Stimulated activated CD4-positive, alpha-beta T cell treated with anti-CD3 and anti-CD28 coated beads, TNF-alpha, amount 100 ng/mL, for 1 hour (primary cell): ENCODE measurements at regions not wholly inside any gene's neighbourhood (a gene's known extent, or its start where the extent isn't known, plus 50 kb on each side); places are given as distances from the start of the nearest gene placed in this dataset.

ENCODE experiments used
- DNase-seq, 3 donors: peaks; one replicate each; pipeline ENCODE4 v3.0.0-alpha.2; 2020; ENCODE audit warnings: low read depth in 3 of 3, low spot score in 1 of 3

DNA sequence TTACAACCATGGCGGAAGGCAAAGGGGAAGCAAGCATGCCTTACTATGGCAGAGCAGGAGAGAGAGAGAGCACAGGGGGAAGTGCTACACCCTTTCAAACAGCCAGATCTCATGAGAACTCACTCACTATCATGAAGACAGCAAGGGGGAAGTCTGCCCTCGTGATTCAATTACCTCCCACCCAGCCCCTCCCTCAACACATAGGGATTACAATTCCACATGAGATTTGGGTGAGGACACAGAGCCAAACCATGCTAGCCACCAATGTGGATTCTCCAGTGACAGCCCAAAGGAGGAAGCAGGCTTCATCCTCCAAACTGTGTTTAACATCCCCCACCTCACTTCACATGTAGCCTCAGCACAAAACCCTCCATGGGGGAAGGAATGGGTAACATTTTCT lies 563.7 kb downstream of the CDK5RAP2 start:
- DNase-seq, result no peak

DNA sequence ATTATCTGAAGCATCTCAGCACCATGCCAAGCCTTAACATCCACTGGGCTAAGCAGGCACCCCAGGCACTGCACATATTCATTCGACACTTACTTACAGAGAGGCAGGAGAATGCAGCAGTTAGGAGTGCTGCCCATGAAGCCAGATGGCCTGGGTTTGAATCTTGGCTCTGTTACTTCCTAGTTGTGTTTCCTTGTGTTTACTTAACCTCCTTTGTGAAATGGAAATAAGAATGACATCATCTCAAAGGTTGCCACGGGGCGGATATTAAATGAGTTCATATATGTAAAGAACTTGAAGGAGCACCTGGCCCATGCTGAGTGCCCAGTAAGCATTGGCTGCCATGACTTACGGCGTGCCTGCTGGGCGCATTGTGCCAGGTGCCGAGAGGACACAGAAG lies 565.2 kb downstream of the CDK5RAP2 start:
- no peak for DNase-seq

DNA sequence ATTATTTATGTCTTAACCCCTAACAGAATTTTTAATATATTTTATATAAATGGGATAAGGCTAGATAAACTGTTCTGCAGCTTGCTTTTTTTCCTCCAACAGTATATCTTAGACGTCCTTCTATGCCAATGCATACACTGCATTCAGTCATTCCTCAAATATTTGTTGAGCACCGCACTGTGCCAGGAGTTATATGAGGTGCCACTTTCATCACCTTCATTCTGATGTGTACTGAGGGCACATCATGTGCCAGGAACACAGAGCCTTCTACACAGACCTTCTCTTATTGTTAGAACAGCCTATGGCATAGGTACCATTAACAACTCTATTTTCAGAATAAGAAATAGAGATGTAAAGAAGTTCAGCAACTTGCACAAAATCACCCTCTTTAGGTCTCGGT lies 570.1 kb downstream of the CDK5RAP2 start:
- DNase-seq, result no peak

DNA sequence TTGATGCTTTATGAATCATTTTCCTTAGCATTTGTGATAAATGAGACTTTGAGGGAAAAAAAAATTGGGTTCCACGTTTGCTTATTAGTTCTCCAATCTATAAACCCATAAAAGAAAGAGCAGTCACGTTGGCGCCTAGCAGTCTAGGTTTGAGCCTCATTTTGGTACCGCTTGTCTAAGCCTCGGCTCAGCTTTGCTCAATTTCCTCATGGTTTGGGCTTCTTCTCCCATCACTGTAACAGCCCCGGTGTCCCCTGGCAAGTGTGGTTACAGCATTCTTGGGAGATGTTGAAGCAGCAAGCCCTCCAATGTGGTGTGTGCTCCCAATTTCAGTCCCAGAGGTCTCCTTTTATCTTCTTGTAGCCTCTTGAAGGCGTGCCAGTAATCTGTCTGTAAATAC lies 578.4 kb downstream of the CDK5RAP2 start:
- no peak for DNase-seq

DNA sequence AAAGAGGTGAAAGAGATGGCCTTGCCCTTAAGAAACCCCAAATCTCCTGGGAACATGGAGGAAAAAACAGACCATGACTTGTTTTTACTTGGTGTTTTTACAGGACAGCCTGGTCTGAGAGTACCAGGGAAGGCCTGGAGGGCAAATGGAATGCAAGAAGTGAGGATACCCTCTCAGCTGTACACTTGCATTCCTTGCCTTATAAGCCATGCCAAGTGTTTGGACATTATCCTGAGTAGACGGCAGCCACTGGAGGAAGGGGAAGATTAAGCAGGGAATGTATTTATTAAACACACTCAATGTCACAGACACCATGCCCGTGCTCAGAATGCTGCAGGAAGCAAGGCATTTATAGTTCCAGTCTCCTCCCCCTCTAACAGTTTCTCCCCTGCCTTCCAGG lies 581.4 kb downstream of the CDK5RAP2 start:
- no peak for DNase-seq

DNA sequence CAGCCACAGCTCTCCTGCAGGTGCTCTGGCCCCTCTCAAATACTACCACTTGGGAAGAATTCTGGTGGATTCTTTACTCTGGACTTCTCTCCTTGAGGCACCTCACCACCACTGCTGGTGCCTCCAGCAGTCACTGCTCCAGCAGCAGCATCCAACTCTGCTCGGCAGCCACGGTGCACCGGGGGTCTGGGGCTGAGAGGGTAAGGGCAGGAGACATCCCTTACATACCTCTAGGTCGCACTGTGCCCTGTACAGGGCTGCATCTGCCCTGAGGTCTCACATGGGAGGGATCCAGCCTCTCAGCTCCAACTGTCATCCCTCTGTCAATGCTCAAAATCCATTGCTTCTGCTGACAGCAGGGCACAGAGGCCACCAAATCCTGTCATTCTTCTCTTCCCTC lies 588.2 kb downstream of the CDK5RAP2 start:
- DNase-seq, result no peak

DNA sequence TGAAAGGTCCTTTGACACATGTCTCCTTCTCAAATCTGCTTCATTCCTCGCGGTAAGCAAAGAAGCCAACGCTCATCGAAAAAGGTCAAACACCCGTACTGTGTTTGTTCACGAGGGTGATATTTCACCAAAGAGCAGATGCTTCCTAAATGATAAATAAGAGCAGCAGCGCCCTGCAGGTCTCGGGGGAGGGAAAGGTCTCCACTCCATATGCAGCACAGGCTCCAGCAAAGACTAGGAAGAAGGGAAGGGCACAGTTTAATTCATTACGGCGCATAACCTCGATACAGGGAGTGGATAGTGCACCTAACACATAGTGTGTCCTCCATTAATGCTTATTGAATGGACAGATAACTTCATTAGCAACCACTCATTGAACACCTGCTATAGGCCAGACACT lies 593.3 kb downstream of the CDK5RAP2 start:
- DNase-seq, result no peak

DNA sequence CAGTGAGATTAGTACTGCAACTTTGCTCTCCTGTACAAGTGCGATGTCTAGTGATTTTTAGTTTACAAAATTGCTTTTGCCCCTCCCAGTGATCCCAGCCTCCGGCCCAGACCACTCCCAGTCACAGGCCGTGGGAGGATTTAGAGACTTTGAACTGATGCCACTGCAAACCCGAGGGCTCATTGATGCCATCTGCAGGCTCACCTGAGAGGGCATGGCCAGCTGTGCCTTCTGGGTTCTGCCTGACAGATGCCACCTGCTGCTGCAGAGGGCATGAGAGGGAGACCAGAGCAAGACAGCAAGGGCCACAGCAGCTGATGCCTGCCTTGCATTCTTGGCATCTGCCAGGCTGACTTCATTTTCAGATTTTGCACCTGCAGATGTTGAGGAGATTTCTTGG lies 593.8 kb downstream of the CDK5RAP2 start:
- no peak for DNase-seq

DNA sequence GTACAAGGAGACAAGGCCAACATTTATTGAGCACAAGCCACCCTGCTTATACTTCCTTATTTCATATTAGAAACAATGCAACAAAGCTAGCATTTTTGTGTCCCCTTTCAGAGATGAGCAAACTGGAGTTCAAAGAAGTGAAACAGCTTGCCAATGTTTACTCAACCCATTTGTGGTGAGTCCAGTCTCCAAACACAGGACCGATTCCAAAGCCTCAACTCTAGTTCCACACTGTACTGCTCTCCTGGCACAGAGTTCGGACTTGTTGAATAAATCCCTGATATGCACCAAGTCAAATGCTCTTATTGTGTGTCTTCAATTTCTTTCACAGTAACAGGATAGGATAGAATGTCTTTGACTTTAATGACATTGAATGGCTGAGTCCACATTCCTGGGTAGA lies 604.8 kb upstream of the BRINP1 start:
- DNase-seq, result no peak

DNA sequence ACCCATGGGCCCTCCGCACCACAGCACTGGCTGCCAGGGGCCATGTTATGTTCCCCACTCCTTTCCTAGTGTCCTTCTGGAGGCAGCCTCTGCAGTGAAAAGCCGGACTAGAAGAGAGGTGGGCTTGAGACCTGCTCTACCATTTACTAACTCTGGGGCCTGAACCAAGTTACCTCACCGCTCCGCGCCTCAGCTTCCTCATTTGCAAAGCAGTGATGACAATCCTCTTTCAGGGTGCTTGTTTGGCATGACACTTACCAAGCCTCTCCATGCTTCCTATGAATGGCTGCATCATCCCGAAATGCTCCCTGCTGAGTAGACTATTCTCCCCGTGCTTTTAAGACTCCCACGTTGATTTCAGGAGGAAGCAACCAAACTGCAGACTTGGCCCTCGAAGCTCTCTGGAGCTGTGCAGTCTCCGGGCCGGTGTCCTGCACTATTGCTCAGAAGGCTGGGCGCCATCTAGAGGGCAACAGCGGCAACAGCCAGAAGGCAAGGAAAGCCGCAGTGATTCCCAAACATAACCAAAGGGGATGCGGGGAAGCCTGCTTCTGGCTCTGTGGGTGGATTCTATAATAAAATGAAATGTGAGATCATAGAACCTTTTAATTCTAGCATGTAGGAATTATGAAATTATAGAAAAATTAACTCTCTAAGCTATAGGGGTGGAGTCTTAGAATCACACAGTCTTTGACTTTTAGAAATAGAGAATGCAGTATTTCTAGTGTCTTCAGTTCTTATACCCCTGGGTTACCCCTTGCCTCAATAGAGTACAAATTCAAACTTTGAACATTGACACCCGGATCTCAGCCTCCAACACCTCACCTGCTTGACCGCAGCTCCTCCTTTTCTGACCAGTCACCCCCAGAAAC lies 599.8 kb upstream of the BRINP1 start:
- peak in 1 of 3 donors; percentile 11 for DNase-seq

DNA sequence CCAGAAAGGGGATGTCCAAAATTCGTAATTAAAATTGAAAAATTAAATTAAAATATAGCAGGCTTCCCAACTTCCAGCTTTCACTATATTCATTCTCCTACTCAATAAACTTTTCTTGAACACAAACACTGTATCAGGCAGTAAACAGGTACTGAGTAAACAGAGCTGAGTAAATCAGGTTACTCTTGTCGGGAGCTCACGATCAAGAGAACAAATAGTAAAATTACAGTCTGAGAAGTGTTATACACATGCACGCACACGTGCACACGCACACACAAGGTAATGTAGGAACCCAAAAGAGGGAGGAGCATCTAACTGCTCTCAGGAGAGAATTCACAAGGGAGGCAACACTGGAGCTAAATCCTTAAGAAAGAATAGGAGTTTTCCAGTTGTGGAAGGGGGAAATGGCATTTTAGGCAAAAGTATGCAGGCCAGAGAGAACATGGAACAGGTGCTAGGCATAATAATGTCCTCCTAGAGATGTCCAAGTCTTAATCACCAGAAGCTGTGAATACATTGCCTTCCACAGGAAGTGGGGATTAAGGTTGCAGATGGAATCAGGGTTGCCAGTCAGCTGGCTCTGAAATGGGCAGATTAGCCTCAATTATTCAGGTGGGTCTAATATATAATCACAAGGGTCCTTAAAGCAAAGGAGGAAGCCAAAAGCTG lies 598.8 kb upstream of the BRINP1 start:
- no peak for DNase-seq

DNA sequence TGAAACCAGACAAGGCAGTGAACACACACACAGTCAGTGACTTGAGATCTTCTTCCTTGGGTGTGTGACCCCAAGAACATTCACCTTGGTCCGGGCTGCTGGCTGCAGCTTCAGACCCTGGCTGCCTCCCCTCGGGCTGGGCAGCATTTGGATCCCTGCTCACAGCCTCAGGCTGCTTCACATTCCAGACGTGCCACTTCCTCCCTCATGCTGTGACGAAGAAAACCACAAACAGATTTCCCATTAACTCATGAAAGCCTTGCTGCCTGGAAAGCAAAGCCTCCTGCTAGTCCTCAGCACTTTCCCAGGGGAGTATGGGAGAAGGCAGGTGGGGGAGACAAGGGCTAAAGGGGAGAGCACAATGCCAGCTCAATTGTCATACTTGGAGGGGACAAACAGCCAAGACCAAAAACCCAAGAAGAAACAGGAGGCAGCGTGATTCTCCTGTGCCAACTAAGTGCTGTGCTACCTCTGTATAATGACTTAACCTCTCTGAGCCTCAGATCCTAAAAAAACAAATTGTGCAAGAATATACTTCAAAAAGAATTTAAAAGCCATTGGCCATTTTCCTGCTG lies 594.6 kb upstream of the BRINP1 start:
- DNase-seq, result no peak

DNA sequence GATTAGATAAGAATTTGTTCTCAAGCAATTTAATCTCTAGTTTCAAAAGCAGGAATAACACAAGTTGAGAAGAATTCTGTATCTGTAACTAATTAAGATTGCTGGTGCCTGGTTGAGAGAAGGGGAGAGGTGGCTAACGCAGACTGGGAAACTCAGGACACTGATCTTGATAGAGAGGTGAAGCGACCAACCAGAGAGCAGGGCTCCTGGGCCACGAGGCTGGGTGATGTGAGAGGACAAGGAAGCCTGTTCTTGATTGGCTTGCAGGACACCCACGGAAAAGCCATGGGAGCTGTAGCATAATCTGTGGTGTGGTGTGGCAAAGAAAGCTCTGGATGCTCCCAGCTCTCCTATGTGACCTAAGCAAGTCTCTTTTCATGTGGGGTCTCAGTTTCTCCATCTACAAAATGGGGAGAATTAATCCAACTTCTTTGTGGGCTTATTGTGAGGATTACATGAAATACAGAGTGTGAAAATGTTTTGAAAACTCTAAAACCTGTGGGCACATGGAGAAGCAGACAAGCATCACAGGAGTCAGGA lies 594.1 kb upstream of the BRINP1 start:
- DNase-seq, result no peak

DNA sequence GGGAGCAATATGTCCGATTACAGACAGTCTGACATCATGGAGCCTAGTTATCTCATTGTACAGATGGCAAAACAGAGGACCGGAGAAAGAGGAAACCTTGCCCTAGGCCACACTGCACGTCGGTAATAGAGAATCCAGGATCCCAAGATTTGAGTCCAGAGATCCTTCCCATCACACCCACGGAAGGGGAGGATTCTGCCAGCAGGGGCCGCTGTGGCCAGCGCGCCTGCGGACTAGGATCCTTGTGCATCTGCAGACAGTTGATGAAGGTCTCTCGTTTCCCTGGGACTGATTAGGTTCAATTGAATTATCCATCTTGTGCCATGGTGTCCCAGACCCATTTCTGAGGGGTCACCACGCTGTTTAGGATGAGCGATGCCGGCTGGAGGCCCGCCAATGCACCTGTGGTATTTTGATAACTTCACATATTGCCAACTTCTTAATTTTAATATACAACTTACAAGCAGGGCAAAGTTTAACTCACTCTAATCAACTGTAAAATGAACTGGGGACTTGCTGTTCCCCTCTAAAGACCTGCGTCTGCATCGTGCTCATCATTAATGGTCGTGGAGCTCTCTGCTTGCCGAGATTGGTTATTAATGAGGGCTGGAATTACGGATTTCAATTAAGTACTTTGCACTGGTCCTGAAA lies 592.7 kb upstream of the BRINP1 start:
- no peak for DNase-seq

DNA sequence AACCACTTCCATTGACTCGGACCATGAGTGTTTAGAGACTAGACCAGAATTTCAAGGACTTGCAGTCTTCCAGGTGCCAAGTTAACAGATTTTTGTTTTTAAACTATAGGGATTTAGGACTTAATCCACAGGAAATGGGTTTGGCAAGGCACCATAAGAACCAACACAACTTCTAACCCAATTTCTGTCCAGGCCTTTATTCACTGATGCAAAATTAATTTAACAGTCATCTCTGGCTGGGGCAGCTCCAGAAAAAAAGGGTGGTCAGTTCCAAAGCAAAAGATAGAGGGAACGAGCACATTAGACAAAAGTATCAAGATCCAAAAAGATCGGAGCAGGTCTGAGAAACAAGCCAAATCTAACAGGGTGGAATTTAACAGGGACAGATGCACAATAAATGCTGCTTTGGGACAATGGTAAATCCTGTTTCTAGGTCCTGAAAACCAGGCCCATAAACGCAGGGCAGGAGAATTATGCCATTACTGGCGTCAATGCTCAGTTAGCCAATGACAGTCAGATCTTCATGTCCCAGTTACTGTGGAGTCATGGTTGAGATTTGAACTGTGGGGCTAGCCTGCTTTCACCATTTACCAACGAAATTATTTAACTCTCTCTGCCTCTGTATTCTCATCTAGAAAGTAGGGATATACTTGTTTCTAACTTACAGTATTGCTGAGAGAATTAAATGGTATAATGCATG lies 590.8 kb upstream of the BRINP1 start:
- DNase-seq, result no peak

DNA sequence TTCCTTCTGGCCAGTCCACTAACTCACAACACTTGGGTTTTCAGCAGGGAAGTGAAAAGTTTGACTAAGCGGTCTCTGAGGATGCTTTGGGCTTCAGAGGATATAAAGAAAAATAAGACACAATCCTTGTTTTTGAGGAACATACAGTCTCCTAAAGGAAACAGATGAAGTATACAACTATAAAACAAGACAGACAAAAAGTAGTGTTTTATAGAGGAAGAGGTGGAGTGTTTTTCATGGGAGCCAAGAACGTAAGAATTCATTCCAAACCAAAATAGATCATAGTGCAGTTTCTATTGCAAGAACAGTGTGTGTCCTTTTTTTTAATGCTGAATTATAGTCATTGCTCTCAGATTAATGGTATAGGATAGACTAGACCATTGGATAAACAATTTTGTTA lies 586.9 kb upstream of the BRINP1 start:
- no peak for DNase-seq

DNA sequence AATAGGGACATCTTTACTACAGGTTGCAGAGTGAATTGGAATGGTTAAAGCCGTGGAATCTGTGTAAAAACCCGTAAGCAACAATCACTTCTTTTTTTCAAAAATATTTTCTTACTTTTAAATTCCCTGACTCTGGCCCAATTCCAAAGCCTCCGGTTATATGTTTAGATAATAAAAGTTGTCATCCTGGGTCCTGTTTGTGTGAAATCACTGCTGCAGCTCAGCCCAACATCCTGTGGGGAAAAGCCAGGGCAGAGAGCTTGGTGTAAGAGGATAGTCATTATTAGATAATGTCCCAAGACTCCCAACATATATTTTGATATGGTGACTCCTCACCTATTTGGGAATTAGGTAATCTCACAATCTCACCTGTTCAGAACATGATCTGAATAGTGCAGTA lies 586.0 kb upstream of the BRINP1 start:
- DNase-seq, result no peak

DNA sequence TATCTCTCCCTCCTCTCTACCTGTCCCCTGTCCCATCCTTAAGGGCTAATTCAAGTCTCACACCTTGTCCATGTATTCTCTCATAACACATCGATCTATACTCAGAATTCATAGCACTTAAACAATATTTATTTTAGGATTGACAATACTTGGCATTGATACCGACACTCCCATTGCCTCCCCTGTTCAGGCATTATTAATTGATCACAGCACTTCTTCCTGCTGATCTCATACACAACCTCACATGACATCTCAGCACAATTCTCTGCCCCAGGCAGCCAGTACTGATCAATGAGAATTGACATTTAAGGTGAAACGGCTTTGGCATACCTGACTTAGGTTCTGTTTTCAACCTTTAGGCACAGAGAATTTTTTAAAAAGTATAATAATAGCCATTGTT lies 582.4 kb upstream of the BRINP1 start:
- no peak for DNase-seq

DNA sequence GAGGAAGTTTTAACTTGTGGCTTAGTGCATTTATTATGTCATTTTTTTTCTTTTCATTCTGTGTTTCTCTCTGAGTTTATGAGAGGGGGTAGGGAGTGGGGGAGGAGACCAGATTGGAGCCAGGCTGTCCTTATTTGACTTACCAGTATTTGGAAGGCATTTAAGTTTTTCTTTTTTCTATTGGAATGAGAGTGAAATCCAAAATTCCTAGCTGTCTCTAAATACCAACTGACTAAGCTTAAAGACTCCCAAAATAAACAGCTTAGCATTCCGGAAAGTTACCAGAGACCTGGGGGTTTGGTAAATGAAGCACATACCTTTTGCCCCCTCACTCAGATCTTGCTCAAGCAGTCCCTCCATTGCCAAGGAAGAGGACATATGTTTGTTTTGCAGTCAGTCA lies 581.9 kb upstream of the BRINP1 start:
- no peak for DNase-seq

DNA sequence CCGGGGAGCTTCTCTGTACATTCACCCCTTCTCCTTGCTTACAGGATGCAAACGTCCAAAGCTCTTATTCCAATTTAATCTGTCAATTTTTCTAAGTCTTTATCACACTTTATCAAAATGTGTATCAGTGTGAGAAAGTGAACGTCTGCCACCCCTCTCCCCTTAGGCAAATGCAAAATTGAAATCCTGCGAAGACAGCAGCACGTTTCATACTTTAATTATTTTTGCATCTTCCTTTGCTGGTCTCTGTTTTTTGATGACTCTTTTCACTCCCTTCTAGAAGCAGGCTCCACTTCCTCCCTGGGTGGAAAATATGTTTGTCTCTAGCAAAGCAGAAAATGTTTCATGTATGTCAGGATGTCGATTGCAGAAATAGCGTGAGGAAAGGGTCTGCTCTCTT lies 576.5 kb upstream of the BRINP1 start:
- DNase-seq, result no peak

DNA sequence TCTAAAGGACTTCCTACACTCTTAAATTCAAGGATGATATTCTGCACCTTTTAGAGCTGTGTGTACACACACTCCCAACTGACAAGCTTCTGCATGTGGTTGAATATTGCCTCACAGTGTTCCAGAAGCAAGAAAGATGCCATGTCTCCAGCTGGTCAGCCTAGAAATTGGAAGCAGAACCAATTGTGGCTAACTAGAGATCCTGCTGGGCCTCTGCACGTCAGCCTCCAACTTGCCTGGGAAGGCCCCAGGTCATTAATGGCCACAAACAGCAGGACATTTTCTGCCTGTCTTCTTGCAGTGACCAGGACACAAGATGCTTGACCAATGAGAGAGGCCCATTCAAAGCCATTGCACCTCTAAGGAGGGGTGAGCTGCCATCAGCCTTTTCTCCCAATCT lies 571.9 kb upstream of the BRINP1 start:
- DNase-seq, result no peak
